Mesenchymal stem cell (in vitro differentiated cells and primary cell): ENCODE measurements at regions not wholly inside any gene's neighbourhood (a gene's known extent, or its start where the extent isn't known, plus 50 kb on each side); places are given as distances from the start of the nearest gene placed in this dataset.

Experiments
- DNase-seq: peaks from one replicate; pipeline ENCODE4 v3.0.0-alpha.2; 2013
- H2AFZ ChIP-seq: one replicate; pipeline ENCODE4 v1.6.1; 2013; ENCODE audit warnings: low read depth, mild to moderate bottlenecking, control low read depth, inconsistent platforms, low read length, moderate library complexity
- H2AK5ac ChIP-seq: 2 replicates; pipeline ENCODE4 v1.6.1; 2013; ENCODE audit warnings: low read length, moderate library complexity, mild to moderate bottlenecking, inconsistent platforms; ENCODE audit not compliant: severe bottlenecking
- H2BK120ac ChIP-seq: one replicate; pipeline ENCODE4 v1.6.1; 2013; ENCODE audit warnings: low read depth, mild to moderate bottlenecking, inconsistent platforms, low read length, moderate library complexity
- H2BK12ac ChIP-seq, 2 experiments: one replicate each; pipeline ENCODE4 v1.6.1; 2013; ENCODE audit warnings: inconsistent platforms in 2 of 2, low read length in 2 of 2, mild to moderate bottlenecking in 2 of 2, moderate library complexity in 2 of 2, control low read depth in 1 of 2
- H2BK15ac ChIP-seq: one replicate; pipeline ENCODE4 v1.6.1; 2013; ENCODE audit warnings: mild to moderate bottlenecking, low read depth, inconsistent platforms; ENCODE audit not compliant: poor library complexity, severe bottlenecking
- H2BK5ac ChIP-seq: 2 replicates; pipeline ENCODE4 v1.6.1; 2013; ENCODE audit warnings: low read depth, mild to moderate bottlenecking, low read length, control low read depth, inconsistent platforms; ENCODE audit not compliant: poor library complexity, severe bottlenecking
- H3K14ac ChIP-seq, 2 experiments: one replicate each; pipeline ENCODE4 v1.6.1; 2013; ENCODE audit warnings: inconsistent platforms in 2 of 2, low read length in 2 of 2, control low read depth in 1 of 2, mild to moderate bottlenecking in 1 of 2, moderate library complexity in 1 of 2
- H3K18ac ChIP-seq, 2 experiments: one replicate each; pipeline ENCODE4 v1.6.1; 2013; ENCODE audit warnings: inconsistent platforms in 2 of 2, low read length in 2 of 2, control low read depth in 1 of 2, low read depth in 1 of 2, mild to moderate bottlenecking in 1 of 2
- H3K23ac ChIP-seq, 2 experiments: one replicate each; pipeline ENCODE4 v1.6.1; 2013; ENCODE audit warnings: inconsistent platforms in 2 of 2, low read length in 2 of 2, mild to moderate bottlenecking in 2 of 2, moderate library complexity in 2 of 2, control low read depth in 1 of 2
- H3K27ac ChIP-seq: 2 replicates; pipeline ENCODE4 v1.5.1; 2013; ENCODE audit warnings: mild to moderate bottlenecking, moderate library complexity, low read length, control low read depth, inconsistent platforms; ENCODE audit not compliant: poor library complexity, severe bottlenecking
- H3K27me3 ChIP-seq, 2 experiments: 2 replicates each; pipeline versions ENCODE4 v1.6.1 to v1.7.0; 2013; ENCODE audit warnings: low read length in 2 of 2, mild to moderate bottlenecking in 2 of 2, moderate library complexity in 2 of 2, control low read depth in 1 of 2, inconsistent platforms in 1 of 2; ENCODE audit not compliant: control insufficient read depth in 1 of 2, insufficient read depth in 1 of 2
- H3K36me3 ChIP-seq, 2 experiments: 2 replicates each; pipeline versions ENCODE4 v1.6.1 to v1.7.0; 2013; ENCODE audit warnings: low read length in 2 of 2, control low read depth in 1 of 2, inconsistent platforms in 1 of 2, low read depth in 1 of 2, mild to moderate bottlenecking in 1 of 2; ENCODE audit not compliant: insufficient read depth in 2 of 2, control insufficient read depth in 1 of 2
- H3K4ac ChIP-seq, 2 experiments: one replicate each; pipeline ENCODE4 v1.6.1; 2013; ENCODE audit warnings: inconsistent platforms in 2 of 2, low read length in 2 of 2, mild to moderate bottlenecking in 2 of 2, moderate library complexity in 2 of 2, control low read depth in 1 of 2, low read depth in 1 of 2
- H3K4me1 ChIP-seq: 2 replicates; pipeline ENCODE4 v1.6.1; 2013; ENCODE audit warnings: low read depth, low read length, control low read depth; ENCODE audit not compliant: control insufficient read depth, insufficient read depth
- H3K4me2 ChIP-seq: 2 replicates; pipeline ENCODE4 v1.6.1; 2013; ENCODE audit warnings: low read length, mild to moderate bottlenecking, inconsistent platforms; ENCODE audit not compliant: poor library complexity, severe bottlenecking
- H3K4me3 ChIP-seq, 2 experiments: 2 replicates each; pipeline versions ENCODE4 v1.5.1 to v1.7.0; 2013; ENCODE audit warnings: low read length in 2 of 2, mild to moderate bottlenecking in 2 of 2, control low read depth in 1 of 2, low read depth in 1 of 2; ENCODE audit not compliant: insufficient read depth in 1 of 2
- H3K79me1 ChIP-seq: replicated peaks from 2 replicates; pipeline ENCODE4 v1.6.1; 2013; ENCODE audit warnings: mild to moderate bottlenecking, control low read depth, low read length, inconsistent platforms; ENCODE audit not compliant: poor library complexity, severe bottlenecking
- H3K9ac ChIP-seq: 2 replicates; pipeline ENCODE4 v1.7.0; 2013; ENCODE audit warnings: mild to moderate bottlenecking, low read length, moderate library complexity
- H3K9me3 ChIP-seq: 2 replicates; pipeline ENCODE4 v1.7.0; 2013; ENCODE audit warnings: mild to moderate bottlenecking, low read length; ENCODE audit not compliant: control insufficient read depth
- H4K8ac ChIP-seq: one replicate; pipeline ENCODE4 v1.6.1; 2013; ENCODE audit warnings: inconsistent platforms, mild to moderate bottlenecking, low read length, moderate library complexity
- H4K91ac ChIP-seq: one replicate; pipeline ENCODE4 v1.6.1; 2013; ENCODE audit warnings: mild to moderate bottlenecking, low read length, inconsistent platforms
- WGBS: methylation state at CpG from one replicate; pipeline ENCODE4 v1.1.7; 2013; ENCODE audit warnings: mixed read lengths; 5-methylcytosine and 5-hydroxymethylcytosine counted together

DNA sequence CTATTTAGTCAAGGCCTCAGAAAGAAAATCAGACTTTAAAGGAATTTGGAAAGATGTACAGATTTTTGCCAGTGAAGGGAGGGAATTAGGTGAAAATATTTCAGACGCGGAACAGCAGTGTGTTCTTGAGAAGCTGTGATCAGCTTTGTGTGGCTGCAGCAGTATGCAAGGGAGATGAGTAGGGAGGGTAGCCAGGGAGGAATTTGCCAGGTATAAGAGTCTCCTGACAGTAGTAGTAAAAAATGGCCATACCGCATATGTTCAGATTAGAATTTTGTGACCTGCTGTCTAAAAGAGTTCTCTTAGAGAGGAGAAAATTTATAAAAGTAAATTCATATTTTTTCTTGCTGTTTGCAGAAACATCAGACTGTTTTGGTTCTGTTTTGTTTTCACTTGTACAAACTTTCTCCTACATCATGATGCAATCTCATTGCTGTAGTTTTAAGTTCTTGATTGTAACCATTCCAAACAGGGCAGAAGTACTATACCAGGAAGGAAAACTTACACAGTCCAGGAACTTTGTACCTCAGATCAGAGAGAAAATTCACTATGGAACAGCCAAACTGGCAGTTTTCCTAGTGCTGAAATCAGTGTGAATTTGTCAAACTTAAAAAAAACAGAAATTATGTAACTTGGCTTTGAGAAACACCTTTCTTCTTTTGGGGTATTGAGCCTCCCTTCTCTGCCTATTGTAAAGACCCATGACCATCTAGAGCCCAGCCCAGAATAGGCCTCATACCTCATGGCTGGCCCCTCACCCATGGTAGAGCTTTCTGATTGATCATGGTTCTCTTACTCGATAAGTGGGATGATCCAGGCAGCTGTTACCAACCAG, 78.4 kb upstream of the NR3C1 start:
- Histone ChIP-seq H3K4me2 (no peak overlapping the region), H3K4me1 (no peaks in the 10 kb centered on the region), H4K8ac (no peak overlapping the region), H3K27me3 (no peaks in the 10 kb centered on the region), H3K18ac (peak overlapping the region in 1 of 2 experiments; percentile 11), H2BK12ac (no peak overlapping the region), H4K91ac (no peak overlapping the region), H3K27ac (no peak overlapping the region), H2BK120ac (no peak overlapping the region), H2AK5ac (no peak overlapping the region), H3K79me1 (no peaks in the 10 kb centered on the region), H3K4me3 (no peak overlapping the region), H3K9ac (peak overlapping the region; percentile 14), H2BK15ac (no peak overlapping the region), H2BK5ac (no peak overlapping the region), H2AFZ (no peak overlapping the region), H3K9me3 (no peaks in the 10 kb centered on the region), H3K23ac (no peak overlapping the region), H3K4ac (no peak overlapping the region), H3K14ac (no peak overlapping the region), H3K36me3 (no peaks in the 10 kb centered on the region)
- WGBS: 99% methylated on average over 2 of the region's 4 CpGs
- DNase-seq: no peak

DNA sequence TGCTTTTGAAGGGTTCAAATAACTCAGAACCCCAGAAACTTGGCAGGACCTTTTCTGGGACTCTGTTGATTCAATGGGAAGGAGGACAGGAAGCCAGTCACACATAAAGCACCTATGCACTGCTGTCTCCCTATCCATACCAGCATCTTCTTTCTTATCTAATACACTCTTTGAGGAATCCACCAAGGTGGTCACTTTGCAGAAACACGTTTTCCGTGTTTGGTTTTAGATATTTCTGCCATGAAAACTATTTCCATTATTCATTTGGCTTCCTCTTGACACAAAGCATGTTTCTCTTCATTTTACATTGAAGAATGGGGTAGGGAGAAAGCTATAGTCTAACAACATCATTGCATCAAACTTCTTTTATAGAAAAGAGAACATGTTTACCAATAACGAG, 76.5 kb upstream of the NR3C1 start:
- Histone ChIP-seq H4K8ac (no peak overlapping the region), H2BK12ac (no peak overlapping the region), H4K91ac (no peak overlapping the region), H2BK15ac (no peak overlapping the region), H3K18ac (no peak overlapping the region), H2AFZ (no peak overlapping the region), H3K23ac (no peak overlapping the region), H3K9ac (no peak overlapping the region), H3K4me3 (no peak overlapping the region), H3K4me2 (no peak overlapping the region), H3K4me1 (no peaks in the 10 kb centered on the region), H3K36me3 (no peaks in the 10 kb centered on the region), H3K4ac (no peak overlapping the region), H3K27me3 (no peaks in the 10 kb centered on the region), H2BK120ac (no peak overlapping the region), H3K27ac (no peak overlapping the region), H3K14ac (no peak overlapping the region), H3K9me3 (no peaks in the 10 kb centered on the region), H2BK5ac (no peak overlapping the region), H3K79me1 (no peaks in the 10 kb centered on the region), H2AK5ac (no peak overlapping the region)
- 88% methylated on average over 2 of the region's 3 CpGs for WGBS
- DNase-seq: no peak

- H3K4me2 ChIP-seq: no peak overlapping the region
- H3K27ac ChIP-seq: no peak overlapping the region
- H4K91ac ChIP-seq: no peak overlapping the region
- no peak overlapping the region for H3K9ac ChIP-seq
- no peak overlapping the region for H3K18ac ChIP-seq
- WGBS: 100% methylated on average over 1 of the region's 1 CpG
- H3K4me3 ChIP-seq: no peak overlapping the region
- H3K36me3 ChIP-seq: no peaks in the 10 kb centered on the region
- H3K79me1 ChIP-seq: no peaks in the 10 kb centered on the region
- no peak overlapping the region for H2AK5ac ChIP-seq
- DNase-seq: no peak
- H3K27me3 ChIP-seq: no peaks in the 10 kb centered on the region
- H3K9me3 ChIP-seq: no peaks in the 10 kb centered on the region
- H4K8ac ChIP-seq: no peak overlapping the region
- H2BK120ac ChIP-seq: no peak overlapping the region
- no peak overlapping the region for H2BK15ac ChIP-seq
- no peak overlapping the region for H2BK5ac ChIP-seq
- no peak overlapping the region for H3K23ac ChIP-seq
- H3K4me1 ChIP-seq: no peaks in the 10 kb centered on the region
- no peak overlapping the region for H2AFZ ChIP-seq
- H2BK12ac ChIP-seq: no peak overlapping the region
- no peak overlapping the region for H3K14ac ChIP-seq
- H3K4ac ChIP-seq: no peak overlapping the region
Observed at GRCh38 chr5:143479394-143479793, 75.9 kb upstream of the NR3C1 start.

GRCh38 chr5:143476601-143477211, 73.2 kb upstream of the NR3C1 start:
- H3K4me3 ChIP-seq: no peak overlapping the region
- H2AFZ ChIP-seq: no peak overlapping the region
- no peak overlapping the region for H4K91ac ChIP-seq
- no peak overlapping the region for H2BK15ac ChIP-seq
- no peak overlapping the region for H3K23ac ChIP-seq
- H3K4me1 ChIP-seq: peaks cover 3% of the 10 kb centered on the region
- no peak for DNase-seq
- H3K27ac ChIP-seq: no peak overlapping the region
- H3K9ac ChIP-seq: no peak overlapping the region
- H4K8ac ChIP-seq: no peak overlapping the region
- H3K4me2 ChIP-seq: no peak overlapping the region
- H2AK5ac ChIP-seq: no peak overlapping the region
- no peak overlapping the region for H3K18ac ChIP-seq
- H3K9me3 ChIP-seq: no peaks in the 10 kb centered on the region
- no peaks in the 10 kb centered on the region for H3K27me3 ChIP-seq
- H3K36me3 ChIP-seq: no peaks in the 10 kb centered on the region
- H3K14ac ChIP-seq: no peak overlapping the region
- no peaks in the 10 kb centered on the region for H3K79me1 ChIP-seq
- no peak overlapping the region for H2BK12ac ChIP-seq
- H3K4ac ChIP-seq: no peak overlapping the region
- H2BK120ac ChIP-seq: no peak overlapping the region
- no peak overlapping the region for H2BK5ac ChIP-seq
- 100% methylated on average over 1 of the region's 1 CpG for WGBS
